ENCODE measurements at regions not wholly inside any gene's neighbourhood (a gene's known extent, or its start where the extent isn't known, plus 50 kb on each side); places are given as distances from the start of the nearest gene placed in this dataset.

DNA sequence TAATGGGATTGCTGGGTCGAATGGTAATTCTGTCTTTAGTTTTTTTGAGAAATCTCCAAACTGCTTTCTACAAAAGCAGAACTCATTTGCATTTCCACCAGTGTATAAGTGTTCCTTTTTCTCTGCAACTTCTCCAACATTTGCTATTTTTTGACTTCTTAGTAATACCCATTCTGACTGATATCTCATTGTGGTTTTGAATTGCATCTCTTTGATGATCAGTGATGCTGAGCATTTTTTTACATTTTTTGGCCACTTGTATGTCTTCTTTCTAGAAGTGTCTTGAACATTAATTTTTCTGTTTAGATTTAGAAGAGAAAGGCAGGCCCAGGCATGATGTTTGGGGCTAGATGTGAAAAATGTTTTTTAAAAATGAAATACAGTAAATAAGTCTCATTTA, 553.1 kb upstream of the MAN1A1 start:
- TF ChIP-seq POLR2AphosphoS5 (IDR thresholded peaks at IDR 0.05; ENCODE audit: low read depth) (no peak), CTCF (IDR thresholded peaks at IDR 0.05; ENCODE audit: insufficient read depth, low read length) (no peak), GABPA (IDR thresholded peaks at IDR 0.05; ENCODE audit: low read depth) (no peak), REST (IDR thresholded peaks at IDR 0.05; ENCODE audit: insufficient replicate concordance, low read depth) (no peak), SPI1 (IDR thresholded peaks at IDR 0.05; ENCODE audit: borderline replicate concordance, low read depth) (no peak)

All from HL-60 (cell line).